Endothelial cell of umbilical vein (primary cell): ENCODE measurements at regions not wholly inside any gene's neighbourhood (a gene's known extent, or its start where the extent isn't known, plus 50 kb on each side); places are given as distances from the start of the nearest gene placed in this dataset.

Experiments
- CTCF ChIP-seq, 2 donors: IDR thresholded peaks; 1 replicate in 1 of 2; 2 replicates in 1 of 2; pipeline ENCODE4 v1.5.1; 2011; ENCODE audit warnings: low read length in 2 of 2, mild to moderate bottlenecking in 2 of 2, moderate library complexity in 2 of 2, control low read depth in 1 of 2, inconsistent platforms in 1 of 2, low read depth in 1 of 2; ENCODE audit not compliant: insufficient read depth in 1 of 2; ENCODE audit errors: extremely low read depth in 1 of 2
- EZH2 ChIP-seq: IDR thresholded peaks from 2 replicates; pipeline ENCODE4 v1.6.1; 2012; ENCODE audit warnings: borderline replicate concordance, low read depth, mild to moderate bottlenecking, moderate library complexity, low read length, inconsistent platforms; ENCODE audit not compliant: severe bottlenecking
- FOS ChIP-seq: IDR thresholded peaks from 2 replicates; pipeline ENCODE4 v1.6.1; 2011; ENCODE audit warnings: mild to moderate bottlenecking, low read length, moderate library complexity, borderline replicate concordance; ENCODE audit not compliant: insufficient read depth
- GATA2 ChIP-seq: IDR thresholded peaks from 2 replicates; pipeline ENCODE4 v1.7.0; 2011; ENCODE audit warnings: low read depth, mild to moderate bottlenecking, moderate library complexity, mixed read lengths, low read length; ENCODE audit not compliant: insufficient read length, insufficient read depth
- JUN ChIP-seq: IDR thresholded peaks from 2 replicates; pipeline ENCODE4 v1.6.1; 2011; ENCODE audit warnings: borderline replicate concordance, low read depth; ENCODE audit not compliant: insufficient read length, insufficient read depth
- MAX ChIP-seq: IDR thresholded peaks from 2 replicates; pipeline ENCODE4 v1.6.1; 2011; ENCODE audit not compliant: insufficient read depth, insufficient read length
- MYC ChIP-seq: IDR thresholded peaks from one replicate; pipeline ENCODE4 v1.6.1; 2011; ENCODE audit warnings: mild to moderate bottlenecking, low read depth, low read length
- POLR2A ChIP-seq: IDR thresholded peaks from 2 replicates; pipeline ENCODE4 v1.6.1; 2012; ENCODE audit warnings: low read depth, mild to moderate bottlenecking, control low read depth, low read length
- POLR2AphosphoS5 ChIP-seq: IDR thresholded peaks from 2 replicates; pipeline ENCODE4 v1.6.1; 2012; ENCODE audit warnings: low read depth, mild to moderate bottlenecking, control low read depth, low read length, moderate library complexity; ENCODE audit not compliant: insufficient read depth

- TF ChIP-seq JUN (no peak), POLR2A (no peak), MAX (no peak), GATA2 (no peak), POLR2AphosphoS5 (no peak), CTCF (IDR thresholded peaks at IDR 0.05; ENCODE audit: extremely low read depth in 1 of 2, insufficient read depth in 1 of 2, low read depth in 1 of 2, low read length in 2 of 2) (no peak), EZH2 (no peak), MYC (no peak), FOS (no peak)
These were observed 531.1 kb downstream of the BRD1 start for GRCh38 chr22:49296561-49296960.
